Suppressor macrophage treated with lipopolysaccharide for 4 hours (primary cell): ENCODE measurements at regions not wholly inside any gene's neighbourhood (a gene's known extent, or its start where the extent isn't known, plus 50 kb on each side); places are given as distances from the start of the nearest gene placed in this dataset.

Experiments used
- DNase-seq: peaks from one replicate; pipeline ENCODE4 v3.0.0-alpha.2; 2020

DNA sequence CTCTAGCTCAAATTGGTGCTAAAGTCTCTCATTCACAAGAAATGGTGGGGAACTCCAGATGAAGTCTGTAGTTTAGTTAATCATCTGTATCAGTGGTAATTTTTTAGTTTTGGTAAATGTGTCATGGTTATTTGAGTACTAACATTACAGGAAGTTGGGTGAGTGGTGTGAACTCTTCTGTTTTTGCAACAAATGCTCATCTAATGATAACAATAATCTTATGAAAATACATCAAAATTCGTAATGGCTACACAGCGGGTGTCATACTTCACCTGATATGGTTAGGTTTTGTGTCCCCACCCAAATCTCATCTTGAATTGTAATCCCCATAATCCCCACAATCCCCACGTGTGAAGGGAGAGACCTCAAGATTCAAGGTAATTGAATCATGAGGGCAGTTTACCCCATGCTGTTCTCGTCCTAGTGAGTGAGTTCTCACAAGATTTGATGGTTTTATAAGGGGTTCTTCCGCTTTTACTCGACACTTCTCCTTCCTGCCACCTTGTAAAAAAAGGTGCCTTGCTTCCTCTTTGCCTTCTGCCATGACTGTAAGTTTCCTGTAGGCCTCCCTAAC lies 209.3 kb upstream of the FOXN3 start:
- DNase-seq = no peak

DNA sequence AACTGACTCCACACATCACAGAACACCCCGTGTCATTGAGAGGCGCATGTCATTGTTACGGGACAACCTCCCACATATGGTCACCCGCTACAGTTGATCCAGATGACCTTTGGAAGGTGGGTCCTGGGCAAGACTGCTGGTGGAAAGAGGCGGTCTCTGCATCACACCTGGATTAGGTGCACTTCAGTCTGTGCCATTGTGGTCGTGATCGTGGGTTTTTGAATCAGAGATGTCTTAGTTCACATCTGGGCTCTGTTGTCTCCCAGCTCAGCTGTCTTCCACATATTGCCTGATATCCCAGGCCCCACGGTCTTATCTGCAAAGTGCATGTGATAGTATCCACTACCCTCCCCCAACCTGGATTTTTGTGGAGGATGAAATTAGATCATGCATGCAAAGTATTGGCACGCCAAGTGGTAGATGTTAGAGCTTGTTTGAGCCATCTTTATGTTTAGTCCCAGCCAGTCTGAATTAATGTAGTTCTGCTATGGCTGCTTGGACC lies 208.7 kb upstream of the FOXN3 start:
- DNase-seq = no peak

- no peak for DNase-seq
Observed at GRCh38 chr14:89625244-89625713, 208.2 kb upstream of the FOXN3 start.

- no peak for DNase-seq
Observed at GRCh38 chr14:89624500-89625156, 207.6 kb upstream of the FOXN3 start.

GRCh38 chr14:89621791-89622638 lies 205.0 kb upstream of the FOXN3 start:
- DNase-seq = no peak

GRCh38 chr14:89621009-89621421 lies 204.0 kb upstream of the FOXN3 start:
- DNase-seq = no peak

DNA sequence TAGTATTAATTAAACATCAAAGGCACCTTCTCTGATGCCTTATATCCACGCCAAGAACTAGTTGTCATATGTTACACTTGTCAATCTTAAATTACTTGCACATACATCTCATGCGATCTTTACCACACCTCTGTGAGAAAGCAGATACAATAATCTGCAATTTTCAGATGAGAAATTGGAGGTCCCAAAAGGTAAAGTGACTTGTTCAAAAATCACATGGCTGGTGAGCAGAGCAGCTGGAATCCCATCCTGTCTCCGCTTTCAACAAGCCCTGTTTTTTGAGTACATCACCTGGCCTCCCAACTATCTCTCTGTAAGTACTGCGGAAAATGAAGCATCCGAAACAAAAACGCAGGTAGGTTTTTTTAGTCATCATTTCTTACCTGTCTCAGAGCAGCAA lies 203.4 kb upstream of the FOXN3 start:
- no peak for DNase-seq

DNA sequence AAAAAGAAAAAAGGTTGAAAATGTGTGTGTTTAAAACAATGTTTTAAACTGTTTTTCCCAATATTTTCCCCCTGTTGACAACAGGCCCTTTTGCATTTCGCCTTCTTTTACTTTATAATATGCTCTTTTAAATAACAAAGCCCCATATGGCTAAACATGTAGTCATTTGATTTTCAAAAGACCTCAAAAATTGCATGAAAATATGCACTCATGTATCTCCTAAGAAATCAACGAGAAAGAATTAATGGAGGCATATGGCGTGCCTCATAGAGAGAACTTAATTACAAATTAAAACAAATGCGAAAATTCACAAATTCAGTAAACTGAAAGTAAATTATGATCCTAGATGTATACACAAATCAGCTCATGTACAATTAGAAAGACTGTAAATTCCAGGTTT lies 202.6 kb upstream of the FOXN3 start:
- DNase-seq = no peak

DNA sequence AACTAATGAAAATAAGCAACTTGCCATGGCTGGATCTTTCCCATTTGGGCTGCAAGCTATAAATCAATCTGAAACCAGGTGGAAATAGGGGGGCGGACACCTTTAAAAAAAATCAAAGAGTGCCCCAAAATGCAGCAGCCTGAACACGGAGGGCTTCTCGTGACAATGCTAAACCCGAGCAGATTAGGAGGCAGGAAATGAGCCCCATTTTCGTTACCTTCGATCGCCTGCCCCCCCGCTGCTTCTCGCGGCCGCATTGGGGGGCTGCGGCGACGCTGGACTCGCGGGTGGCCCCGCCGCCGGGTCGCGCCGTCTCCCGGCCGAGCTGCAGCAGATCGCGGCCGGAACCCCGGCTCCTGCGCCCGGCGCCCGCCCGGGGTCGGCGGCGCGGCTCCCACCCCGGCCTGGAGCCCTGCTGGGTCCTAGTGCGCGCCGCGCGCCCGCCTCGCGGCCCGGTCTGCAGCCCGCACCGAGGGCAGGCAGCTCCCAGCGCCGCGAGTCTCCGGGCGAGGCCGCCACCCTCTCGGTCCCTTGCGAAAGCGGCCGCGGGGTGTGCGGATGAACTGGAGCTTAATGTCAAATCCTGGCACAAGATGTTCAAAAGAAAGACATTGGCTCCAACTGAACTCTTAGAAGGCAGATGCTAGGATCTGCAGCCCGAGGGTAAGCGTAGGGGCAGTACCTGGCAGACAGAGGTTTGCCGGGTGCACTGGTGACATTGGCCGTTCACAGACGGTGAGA lies 201.9 kb upstream of the FOXN3 start:
- peak; percentile 71 for DNase-seq

DNA sequence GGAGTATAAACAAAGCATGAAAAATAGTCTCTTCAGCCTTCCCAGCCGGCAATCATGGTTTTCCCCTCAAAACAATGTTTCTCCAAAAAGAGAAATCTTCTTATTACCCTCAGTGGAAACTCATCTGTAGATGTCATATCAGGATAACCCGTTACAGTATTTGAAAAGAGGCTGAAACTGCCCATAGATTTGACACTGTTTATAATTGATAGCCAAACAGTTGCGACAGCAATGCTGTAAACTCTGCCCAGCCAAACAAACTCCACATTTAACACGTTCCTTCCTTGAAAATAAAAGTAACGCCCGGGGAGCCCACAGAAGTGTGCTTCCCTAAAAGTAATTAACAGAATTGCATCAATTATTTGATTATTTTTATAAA lies 201.3 kb upstream of the FOXN3 start:
- DNase-seq = peak; percentile 45

DNA sequence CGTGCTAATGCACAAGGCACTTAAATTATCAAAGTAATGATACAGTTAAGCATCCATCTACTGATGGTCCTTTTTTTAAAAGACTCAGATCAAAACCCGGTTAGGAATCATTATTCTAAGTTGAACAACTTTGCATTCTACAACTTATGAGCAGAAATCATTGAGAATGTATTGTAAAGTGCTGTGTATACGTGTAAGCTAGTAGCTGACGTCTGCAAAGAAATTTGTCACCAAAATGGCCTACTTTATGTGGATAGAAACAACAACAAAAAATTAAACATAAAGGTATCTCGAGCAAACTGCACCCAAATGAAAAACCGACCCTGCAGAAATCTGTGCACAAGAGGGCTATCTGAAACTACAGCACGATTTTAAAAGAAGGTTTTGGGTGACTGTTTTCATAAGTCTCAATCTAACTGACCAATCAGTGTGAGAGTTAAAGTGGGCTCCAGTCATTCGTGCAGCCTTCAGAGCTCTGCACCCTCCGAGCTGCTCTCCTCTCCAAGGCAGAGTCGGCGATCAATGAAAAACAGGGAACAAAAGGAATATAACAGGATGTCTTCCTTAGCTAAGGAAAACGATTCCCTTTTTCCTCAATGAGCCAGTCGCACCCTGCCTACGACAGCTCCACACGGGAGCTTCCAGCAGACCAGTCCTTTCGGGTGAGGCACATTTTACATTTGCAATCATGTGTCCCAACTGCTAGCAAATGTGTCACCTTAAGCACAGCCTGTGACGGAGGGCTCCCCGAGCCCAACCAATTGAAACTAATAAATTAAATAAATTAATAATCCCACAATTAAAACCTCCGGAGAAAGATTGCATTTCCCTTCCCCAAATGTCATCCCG lies 200.7 kb upstream of the FOXN3 start:
- peak; percentile 57 for DNase-seq

GRCh38 chr14:89616852-89617341 lies 199.9 kb upstream of the FOXN3 start:
- peak; percentile 68 for DNase-seq

- DNase-seq = no peak
Observed at GRCh38 chr14:89616425-89616824, 199.4 kb upstream of the FOXN3 start.

GRCh38 chr14:89615421-89615820 lies 198.4 kb upstream of the FOXN3 start:
- DNase-seq = no peak

GRCh38 chr14:89614009-89614691 lies 197.1 kb upstream of the FOXN3 start:
- no peak for DNase-seq

- no peak for DNase-seq
Observed at GRCh38 chr14:89613260-89614008, 196.4 kb upstream of the FOXN3 start.

GRCh38 chr14:89609500-89610100 lies 192.6 kb upstream of the FOXN3 start:
- DNase-seq = no peak

DNA sequence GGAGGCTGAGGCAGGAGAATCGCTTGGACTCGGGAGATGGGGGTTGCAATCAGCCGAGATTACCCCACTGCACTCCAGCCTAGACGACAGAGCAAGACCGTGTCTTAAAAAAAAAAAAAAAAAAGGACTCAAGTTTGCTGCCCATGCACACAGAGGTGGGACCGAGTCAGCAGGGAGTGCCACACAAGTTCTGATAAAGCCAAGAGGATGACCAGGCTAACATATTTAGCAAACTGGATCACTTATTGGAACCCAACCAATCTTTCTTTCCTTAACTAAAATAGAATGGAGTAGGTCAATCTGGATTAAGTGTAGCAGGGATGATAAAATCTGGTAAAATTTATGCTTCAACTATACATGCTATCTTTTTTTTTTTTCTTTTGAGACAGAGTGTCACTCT lies 190.4 kb upstream of the FOXN3 start:
- no peak for DNase-seq

DNA sequence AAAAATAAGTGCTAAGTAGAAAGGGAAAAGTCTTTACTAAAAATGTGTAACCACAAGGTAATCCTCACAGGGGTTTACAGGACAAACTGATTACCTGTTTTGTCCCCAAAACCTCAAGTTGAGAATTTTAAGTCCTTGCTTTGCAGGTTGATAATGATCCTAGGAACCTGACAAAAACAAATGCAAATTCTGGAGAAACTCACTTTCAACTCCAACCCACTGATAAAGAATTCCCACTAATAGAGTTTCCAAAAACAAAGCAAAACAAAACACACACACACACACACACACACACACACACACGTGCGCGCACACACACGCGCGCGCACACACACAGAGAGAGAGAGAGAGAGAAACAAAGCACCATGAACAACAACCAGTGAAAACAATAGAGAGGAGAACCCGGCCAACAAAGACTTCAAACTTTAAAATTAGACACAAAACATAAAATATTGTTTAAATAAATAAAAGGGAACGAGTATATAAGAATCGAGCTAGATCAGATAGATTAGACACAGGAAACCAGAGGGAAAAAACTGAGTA lies 187.0 kb upstream of the FOXN3 start:
- no peak for DNase-seq
